HUES64 (cell line): ENCODE measurements at regions not wholly inside any gene's neighbourhood (a gene's known extent, or its start where the extent isn't known, plus 50 kb on each side); places are given as distances from the start of the nearest gene placed in this dataset.

Experiments used
- H3K27ac ChIP-seq: 2 replicates; pipeline ENCODE4 v1.7.0; 2013; ENCODE audit warnings: low read depth, low read length, inconsistent platforms
- H3K27me3 ChIP-seq: 2 replicates; pipeline ENCODE4 v1.6.1; 2013; ENCODE audit warnings: mild to moderate bottlenecking, low read length; ENCODE audit not compliant: insufficient read depth
- H3K36me3 ChIP-seq: 2 replicates; pipeline ENCODE4 v1.6.1; 2013; ENCODE audit warnings: mild to moderate bottlenecking, low read length; ENCODE audit not compliant: insufficient read depth
- H3K4me1 ChIP-seq: 2 replicates; pipeline ENCODE4 v1.6.1; 2013; ENCODE audit warnings: mild to moderate bottlenecking, low read length, moderate library complexity; ENCODE audit not compliant: insufficient read depth
- H3K4me3 ChIP-seq: 2 replicates; pipeline ENCODE4 v1.5.1; 2013; ENCODE audit warnings: mild to moderate bottlenecking, low read length, moderate library complexity
- H3K9ac ChIP-seq: 2 replicates; pipeline ENCODE4 v1.6.1; 2013; ENCODE audit warnings: mild to moderate bottlenecking, low read depth, low read length
- H3K9me3 ChIP-seq: 2 replicates; pipeline ENCODE4 v1.6.1; 2013; ENCODE audit warnings: low read depth, low read length; ENCODE audit not compliant: insufficient read depth
- WGBS: fragments of 150-250, 120-280 bp; methylation state at CpG from one replicate; pipeline ENCODE4 v1.1.7; 2013; ENCODE audit warnings: missing lambda C conversion rate; 5-methylcytosine and 5-hydroxymethylcytosine counted together

- peaks cover 26% of the 10 kb centered on the region for H3K4me1 ChIP-seq
- no peak overlapping the region for H3K27ac ChIP-seq
- H3K9me3 ChIP-seq, result 0 out of 2 replicates have a peak, but pooled peaks cover under 1% of the 10 kb centered on the region
- no peaks in the 10 kb centered on the region for H3K36me3 ChIP-seq
- no peak overlapping the region for H3K4me3 ChIP-seq
- no peaks in the 10 kb centered on the region for H3K27me3 ChIP-seq
- H3K9ac ChIP-seq, result no peak overlapping the region
Measured at GRCh38 chr5:89989776-89990175, 419.8 kb downstream of the CETN3 start.

GRCh38 chr5:89988998-89989655 lies 420.4 kb downstream of the CETN3 start:
- H3K27ac ChIP-seq, result no peak overlapping the region
- 92% methylated on average over 4 of the region's 5 CpGs for WGBS

GRCh38 chr5:89988129-89988810 lies 421.3 kb downstream of the CETN3 start:
- 87% methylated on average over 4 of the region's 5 CpGs for WGBS
- Histone ChIP-seq H3K27me3 (no peaks in the 10 kb centered on the region), H3K9me3 (0 out of 2 replicates have a peak, but pooled peaks cover 3% of the 10 kb centered on the region), H3K27ac (no peak overlapping the region; the same call in 1 of the 2 replicates), H3K36me3 (no peaks in the 10 kb centered on the region), H3K4me3 (no peak overlapping the region), H3K4me1 (peaks cover 29% of the 10 kb centered on the region), H3K9ac (no peak overlapping the region)

More at GRCh38 chr5:89988998-89989655, 420.4 kb downstream of the CETN3 start:
- Histone ChIP-seq H3K36me3 (no peaks in the 10 kb centered on the region), H3K27me3 (no peaks in the 10 kb centered on the region), H3K9me3 (0 out of 2 replicates have a peak, but pooled peaks cover 3% of the 10 kb centered on the region), H3K9ac (no peak overlapping the region), H3K4me1 (peaks cover 26% of the 10 kb centered on the region), H3K4me3 (no peak overlapping the region)

DNA sequence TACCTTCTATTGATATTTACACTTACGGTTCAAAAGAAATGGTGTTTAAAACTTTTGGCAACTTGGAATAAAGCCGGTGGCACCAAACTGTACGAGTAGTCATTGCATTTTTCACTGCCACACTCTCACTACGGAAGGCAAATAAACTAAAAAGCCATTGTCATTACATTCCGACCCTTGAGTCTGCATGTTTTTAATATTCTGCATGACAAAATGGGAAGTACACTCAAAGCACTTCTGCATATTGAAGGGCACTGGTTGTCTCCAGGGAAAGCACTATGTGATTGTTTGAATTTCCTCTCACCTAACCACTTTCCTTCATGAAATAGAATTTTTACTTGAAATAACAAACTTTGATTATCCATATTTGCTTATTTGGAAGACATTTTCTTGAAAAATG lies 426.3 kb downstream of the CETN3 start:
- H3K9ac ChIP-seq, result no peak overlapping the region
- H3K36me3 ChIP-seq, result no peaks in the 10 kb centered on the region
- H3K4me3 ChIP-seq, result no peak overlapping the region
- H3K27me3 ChIP-seq, result no peaks in the 10 kb centered on the region
- no peak overlapping the region for H3K27ac ChIP-seq
- peaks cover 26% of the 10 kb centered on the region for H3K4me1 ChIP-seq
- 90% methylated on average over 5 of the region's 5 CpGs for WGBS
- 0 out of 2 replicates have a peak, but pooled peaks cover 3% of the 10 kb centered on the region for H3K9me3 ChIP-seq

DNA sequence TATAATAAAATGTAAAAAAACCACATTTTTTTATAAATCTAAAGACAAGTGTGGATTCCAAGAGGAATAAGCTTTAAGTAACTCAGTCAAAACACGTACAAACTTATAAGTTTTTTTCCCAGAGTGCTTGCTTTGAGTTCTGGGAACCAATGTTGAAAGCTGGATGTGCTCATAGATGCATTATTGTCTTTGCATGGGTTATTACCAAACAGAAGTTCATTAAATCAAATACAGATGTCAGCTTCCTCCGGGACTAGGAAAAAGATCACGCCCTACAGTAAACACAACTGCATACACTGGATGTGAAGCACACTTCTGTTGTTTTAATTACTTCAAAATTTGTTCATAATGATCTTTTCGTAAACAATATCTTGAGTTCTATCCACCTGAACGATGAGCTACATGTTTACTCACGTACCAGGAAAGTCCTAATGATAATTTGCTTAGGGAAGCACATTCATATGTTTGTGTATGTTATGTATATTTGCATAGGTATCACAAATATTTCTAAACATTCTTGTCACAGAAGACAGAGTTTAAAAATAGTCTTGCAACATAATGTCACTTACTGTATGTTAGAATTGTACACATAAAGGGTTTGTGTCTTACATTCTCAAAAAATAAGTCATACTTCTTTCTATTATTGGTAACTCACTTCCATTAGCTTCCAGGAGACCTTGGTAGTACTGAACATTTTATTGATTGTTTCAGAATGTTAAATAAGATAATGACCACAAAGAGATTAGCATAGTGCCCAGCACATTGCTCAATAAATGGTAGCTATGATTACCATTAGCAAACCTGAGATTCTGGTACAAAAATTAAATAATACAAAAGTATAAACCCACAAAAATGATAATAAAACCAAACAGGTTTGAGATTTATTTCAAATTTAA lies 427.4 kb downstream of the CETN3 start:
- H3K27ac ChIP-seq, result no peak overlapping the region
- H3K9ac ChIP-seq, result no peak overlapping the region
- H3K4me1 ChIP-seq, result peaks cover 15% of the 10 kb centered on the region; the same call in 1 of the 2 replicates
- H3K27me3 ChIP-seq, result no peaks in the 10 kb centered on the region
- H3K36me3 ChIP-seq, result no peaks in the 10 kb centered on the region
- no peak overlapping the region for H3K4me3 ChIP-seq
- H3K9me3 ChIP-seq, result 0 out of 2 replicates have a peak, but pooled peaks cover 3% of the 10 kb centered on the region
- 91% methylated on average over 6 of the region's 6 CpGs for WGBS

- Histone ChIP-seq H3K9me3 (0 out of 2 replicates have a peak, but pooled peaks cover 3% of the 10 kb centered on the region), H3K4me3 (no peak overlapping the region)
- WGBS, result 95% methylated on average over 2 of the region's 2 CpGs
Measured at GRCh38 chr5:89981021-89981420, 428.5 kb downstream of the CETN3 start.

DNA sequence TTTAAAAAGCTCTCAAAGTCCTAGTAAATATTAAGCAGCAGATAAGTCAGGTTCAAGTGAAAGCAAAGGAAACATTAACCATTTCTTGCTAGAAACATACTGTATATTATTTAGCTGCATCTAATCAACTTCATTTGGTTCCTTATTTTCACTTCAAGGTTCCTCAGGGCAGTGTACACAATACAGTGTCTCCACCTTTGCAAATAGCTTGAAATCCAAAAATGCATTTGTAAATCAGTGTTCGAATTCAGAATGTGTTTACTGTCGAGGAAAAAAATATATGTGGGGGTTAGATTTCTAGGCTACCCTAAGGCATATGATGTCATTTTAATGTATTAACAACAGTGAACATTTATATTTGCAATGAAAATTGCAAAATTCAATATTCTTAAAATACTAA lies 436.0 kb downstream of the CETN3 start:
- no peaks in the 10 kb centered on the region for H3K9me3 ChIP-seq
- H3K4me3 ChIP-seq, result no peak overlapping the region
- 100% methylated on average over 2 of the region's 2 CpGs for WGBS
- no peak overlapping the region for H3K9ac ChIP-seq
- no peaks in the 10 kb centered on the region for H3K36me3 ChIP-seq
- H3K4me1 ChIP-seq, result no peaks in the 10 kb centered on the region
- no peak overlapping the region for H3K27ac ChIP-seq
- H3K27me3 ChIP-seq, result no peaks in the 10 kb centered on the region

More at GRCh38 chr5:89981021-89981420, 428.5 kb downstream of the CETN3 start:
- no peak overlapping the region for H3K9ac ChIP-seq
- no peak overlapping the region for H3K27ac ChIP-seq
- no peaks in the 10 kb centered on the region for H3K27me3 ChIP-seq
- H3K36me3 ChIP-seq, result no peaks in the 10 kb centered on the region
- peaks cover 11% of the 10 kb centered on the region; the same call in 1 of the 2 replicates for H3K4me1 ChIP-seq

DNA sequence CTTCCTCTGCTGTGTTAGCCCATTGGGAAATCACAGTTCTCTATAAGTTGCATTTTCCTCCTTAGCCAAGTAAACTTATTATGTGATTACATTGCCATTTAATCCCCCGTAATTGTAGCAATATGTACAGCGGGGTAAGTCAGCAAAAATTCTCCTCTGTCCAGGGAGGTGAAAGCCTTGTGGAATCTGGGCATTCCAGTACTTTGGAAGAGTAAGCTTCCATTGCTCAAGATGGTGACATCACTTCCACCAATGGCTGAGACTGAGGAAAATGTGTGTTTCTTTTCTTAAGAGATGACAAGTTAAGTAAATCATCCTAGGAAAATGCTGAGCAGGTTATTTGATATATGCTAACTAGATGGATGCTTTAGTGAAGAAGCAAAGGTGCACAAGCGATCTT lies 436.7 kb downstream of the CETN3 start:
- no peaks in the 10 kb centered on the region for H3K9me3 ChIP-seq
- no peaks in the 10 kb centered on the region for H3K27me3 ChIP-seq
- no peak overlapping the region for H3K9ac ChIP-seq
- no peaks in the 10 kb centered on the region for H3K4me1 ChIP-seq
- 96% methylated on average over 3 of the region's 3 CpGs for WGBS
- H3K36me3 ChIP-seq, result no peaks in the 10 kb centered on the region
- no peak overlapping the region for H3K27ac ChIP-seq
- H3K4me3 ChIP-seq, result no peak overlapping the region

GRCh38 chr5:89968958-89969381 lies 440.6 kb downstream of the CETN3 start:
- 90% methylated on average over 4 of the region's 4 CpGs for WGBS
- H3K36me3 ChIP-seq, result no peaks in the 10 kb centered on the region
- H3K27ac ChIP-seq, result no peak overlapping the region
- no peak overlapping the region for H3K4me3 ChIP-seq
- no peaks in the 10 kb centered on the region for H3K27me3 ChIP-seq
- H3K9me3 ChIP-seq, result no peaks in the 10 kb centered on the region
- no peaks in the 10 kb centered on the region for H3K4me1 ChIP-seq
- no peak overlapping the region for H3K9ac ChIP-seq

GRCh38 chr5:89967771-89968444 lies 441.6 kb downstream of the CETN3 start:
- no peak overlapping the region for H3K4me3 ChIP-seq
- no peaks in the 10 kb centered on the region for H3K4me1 ChIP-seq
- no peak overlapping the region for H3K9ac ChIP-seq
- H3K9me3 ChIP-seq, result no peaks in the 10 kb centered on the region
- H3K36me3 ChIP-seq, result no peaks in the 10 kb centered on the region
- 100% methylated on average over 1 of the region's 1 CpG for WGBS
- no peak overlapping the region for H3K27ac ChIP-seq
- no peaks in the 10 kb centered on the region for H3K27me3 ChIP-seq
